ENCODE measurements at regions not wholly inside any gene's neighbourhood (a gene's known extent, or its start where the extent isn't known, plus 50 kb on each side); places are given as distances from the start of the nearest gene placed in this dataset.
A peak's percentile ranks its signal among the peaks of the same experiment; 100 is the strongest.

- DNase-seq (ENCODE audit: low read depth): no peak
Measured at GRCh38 chr2:64829525-64829924, 159.7 kb upstream of the SLC1A4 start.

GRCh38 chr2:64831134-64831976 is 157.8 kb upstream of the SLC1A4 start:
- DNase-seq (ENCODE audit: low read depth): peak; percentile 72

- DNase-seq (ENCODE audit: low read depth): no peak
Measured at GRCh38 chr2:64831977-64832328, 157.2 kb upstream of the SLC1A4 start.

GRCh38 chr2:64832936-64833335 is 156.3 kb upstream of the SLC1A4 start:
- no peak for DNase-seq (ENCODE audit: low read depth)

GRCh38 chr2:64836566-64836965 is 152.6 kb upstream of the SLC1A4 start:
- no peak for DNase-seq (ENCODE audit: low read depth)

GRCh38 chr2:64837116-64837731 is 152.0 kb upstream of the SLC1A4 start:
- DNase-seq (ENCODE audit: low read depth): no peak

- no peak for DNase-seq (ENCODE audit: low read depth)
Measured at GRCh38 chr2:64837925-64838641, 151.1 kb upstream of the SLC1A4 start.

- no peak for DNase-seq (ENCODE audit: low read depth)
Measured at GRCh38 chr2:64838817-64839216, 150.4 kb upstream of the SLC1A4 start.

GRCh38 chr2:64839844-64840243 is 149.4 kb upstream of the SLC1A4 start:
- no peak for DNase-seq (ENCODE audit: low read depth)

GRCh38 chr2:64840426-64840881 is 148.7 kb upstream of the SLC1A4 start:
- no peak for DNase-seq (ENCODE audit: low read depth)

GRCh38 chr2:64841461-64841860 is 147.7 kb upstream of the SLC1A4 start:
- DNase-seq (ENCODE audit: low read depth): no peak

GRCh38 chr2:64842030-64842429 is 147.2 kb upstream of the SLC1A4 start:
- DNase-seq (ENCODE audit: low read depth): no peak

- no peak for DNase-seq (ENCODE audit: low read depth)
Measured at GRCh38 chr2:64844087-64844486, 145.1 kb upstream of the SLC1A4 start.

- no peak for DNase-seq (ENCODE audit: low read depth)
Measured at GRCh38 chr2:64845273-64845905, 143.8 kb upstream of the SLC1A4 start.

GRCh38 chr2:64846177-64846576 is 143.0 kb upstream of the SLC1A4 start:
- no peak for DNase-seq (ENCODE audit: low read depth)

- no peak for DNase-seq (ENCODE audit: low read depth)
Measured at GRCh38 chr2:64847930-64848329, 141.3 kb upstream of the SLC1A4 start.

GRCh38 chr2:64848363-64848762 is 140.8 kb upstream of the SLC1A4 start:
- no peak for DNase-seq (ENCODE audit: low read depth)

GRCh38 chr2:64848945-64849344 is 140.3 kb upstream of the SLC1A4 start:
- DNase-seq (ENCODE audit: low read depth): no peak

GRCh38 chr2:64850642-64851041 is 138.6 kb upstream of the SLC1A4 start:
- DNase-seq (ENCODE audit: low read depth): no peak

GRCh38 chr2:64852771-64853241 is 136.4 kb upstream of the SLC1A4 start:
- DNase-seq (ENCODE audit: low read depth): no peak

GRCh38 chr2:64853306-64853705 is 135.9 kb upstream of the SLC1A4 start:
- DNase-seq (ENCODE audit: low read depth): no peak

GRCh38 chr2:64853894-64854293 is 135.3 kb upstream of the SLC1A4 start:
- DNase-seq (ENCODE audit: low read depth): no peak
